Fibroblast of skin of scalp (primary cell): ENCODE measurements at regions not wholly inside any gene's neighbourhood (a gene's known extent, or its start where the extent isn't known, plus 50 kb on each side); places are given as distances from the start of the nearest gene placed in this dataset.

Source experiments
- DNase-seq: peaks from one replicate; pipeline ENCODE4 v3.0.0-alpha.2; 2013

DNA sequence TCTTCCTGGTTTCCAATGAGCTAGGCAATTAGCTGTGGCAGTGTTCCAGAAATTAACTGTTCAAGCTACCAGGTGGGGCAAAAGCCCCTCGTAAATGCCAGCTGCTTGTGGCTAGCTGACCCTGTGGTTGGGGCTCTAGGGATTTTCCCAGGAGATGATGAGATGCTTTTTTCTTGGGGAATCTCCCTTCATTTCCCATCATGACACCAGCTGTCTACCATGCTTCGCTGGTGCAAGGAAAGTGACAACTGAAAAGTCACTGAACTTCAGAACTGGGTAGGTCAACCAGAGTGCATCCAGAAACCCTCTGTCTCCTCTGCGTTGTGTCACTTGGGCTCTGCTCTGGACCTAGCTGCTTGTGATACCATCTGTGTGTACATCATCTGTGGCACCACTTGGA is 386.5 kb upstream of the DCC start:
- no peak for DNase-seq

DNA sequence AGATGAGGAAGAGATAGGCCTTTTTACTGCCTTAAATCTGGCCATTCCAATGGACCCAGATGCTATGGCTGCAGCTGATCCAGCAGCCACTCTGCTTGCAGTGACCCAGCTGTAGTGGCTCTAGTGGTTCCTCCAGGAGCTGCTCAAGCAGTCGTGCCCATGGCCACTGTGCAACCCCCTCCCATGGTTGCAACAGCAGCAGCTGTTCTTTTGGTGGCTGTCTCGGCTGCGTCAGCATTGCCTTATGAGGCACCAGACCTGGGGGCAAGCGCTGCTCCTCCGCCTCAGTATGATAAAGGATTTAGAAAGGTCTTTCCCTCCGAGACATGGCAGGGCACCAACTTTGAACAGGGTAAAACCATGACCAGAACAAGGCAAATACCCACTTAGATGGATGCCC is 384.9 kb upstream of the DCC start:
- DNase-seq: no peak

DNA sequence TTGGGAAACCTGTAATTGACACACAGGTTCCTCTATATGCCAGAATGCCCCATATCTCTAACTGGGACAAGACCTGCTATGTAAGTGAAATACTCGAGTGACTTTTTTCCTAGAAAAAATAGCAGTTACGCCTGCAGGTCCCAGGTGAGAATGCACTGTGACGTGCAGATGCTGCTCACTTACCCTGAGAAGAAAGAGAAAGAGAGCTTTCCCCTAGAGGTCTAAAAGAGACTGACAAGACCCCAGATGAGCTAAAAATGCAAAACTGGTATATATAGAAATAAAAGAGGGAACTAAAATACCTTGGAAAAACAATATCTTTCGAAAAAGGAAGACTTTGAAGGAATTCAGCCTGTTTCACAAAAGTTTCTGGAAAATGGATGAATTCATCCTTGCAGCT is 383.0 kb upstream of the DCC start:
- DNase-seq: no peak

- no peak for DNase-seq
Measured at GRCh38 chr18:51980101-51980500, 359.9 kb upstream of the DCC start.

DNA sequence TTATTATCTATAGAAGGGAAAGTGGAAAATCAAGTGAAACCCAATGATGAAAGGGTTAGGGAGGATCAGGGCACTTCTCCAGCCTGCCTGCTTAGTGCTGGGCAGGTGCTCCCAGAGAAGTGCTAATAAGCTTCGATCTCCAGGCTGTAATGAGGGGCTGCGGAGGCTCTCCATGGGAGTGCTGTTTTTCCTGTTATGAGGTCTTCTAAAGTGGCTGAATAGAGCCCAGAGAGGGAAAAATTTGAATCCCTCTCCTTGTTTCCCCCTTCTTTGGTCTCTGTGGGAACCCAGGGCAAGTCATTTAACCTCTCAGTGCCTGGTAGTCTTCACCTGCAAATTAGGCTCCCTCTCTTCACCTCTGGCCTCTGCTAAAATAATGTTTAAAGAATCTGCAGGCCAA is 351.7 kb upstream of the DCC start:
- DNase-seq: no peak

DNA sequence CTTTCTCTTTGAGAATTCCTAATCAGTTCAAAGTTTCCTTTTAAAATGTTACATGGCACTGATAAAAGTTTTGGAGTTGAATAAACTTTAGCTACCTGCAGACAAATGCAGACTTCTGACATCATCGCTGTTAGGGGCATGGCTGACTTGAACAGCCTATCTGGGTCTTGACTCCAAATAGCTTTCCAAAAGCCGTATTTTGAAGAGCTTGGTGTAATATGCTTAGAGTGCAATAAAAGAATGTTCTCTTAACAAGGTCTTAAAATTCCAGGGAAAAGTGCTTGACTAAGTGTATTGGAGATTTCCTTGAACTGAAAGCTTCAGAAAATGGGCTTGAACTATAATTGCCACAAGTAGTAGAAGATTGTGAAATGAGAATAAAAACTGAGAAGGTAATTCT is 342.9 kb upstream of the DCC start:
- no peak for DNase-seq

DNA sequence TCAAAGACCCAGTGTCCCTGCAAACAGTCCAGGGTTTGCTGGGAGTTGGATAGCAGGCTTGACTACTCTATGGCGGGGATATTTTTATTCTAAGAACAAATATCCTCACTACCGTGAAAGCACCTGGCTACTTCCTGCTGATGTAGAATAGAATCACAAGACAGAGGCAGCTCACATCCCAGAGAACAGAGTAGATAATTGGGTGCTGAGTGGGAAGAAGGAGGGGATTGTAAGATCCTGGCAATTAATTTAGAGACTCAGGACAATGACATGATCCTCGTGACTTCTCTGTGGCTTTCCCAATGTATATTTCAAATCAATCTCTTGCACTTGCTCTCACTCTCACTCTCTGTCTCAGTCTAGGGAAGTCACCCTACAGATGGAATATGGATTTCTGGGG is 341.9 kb upstream of the DCC start:
- no peak for DNase-seq

DNA sequence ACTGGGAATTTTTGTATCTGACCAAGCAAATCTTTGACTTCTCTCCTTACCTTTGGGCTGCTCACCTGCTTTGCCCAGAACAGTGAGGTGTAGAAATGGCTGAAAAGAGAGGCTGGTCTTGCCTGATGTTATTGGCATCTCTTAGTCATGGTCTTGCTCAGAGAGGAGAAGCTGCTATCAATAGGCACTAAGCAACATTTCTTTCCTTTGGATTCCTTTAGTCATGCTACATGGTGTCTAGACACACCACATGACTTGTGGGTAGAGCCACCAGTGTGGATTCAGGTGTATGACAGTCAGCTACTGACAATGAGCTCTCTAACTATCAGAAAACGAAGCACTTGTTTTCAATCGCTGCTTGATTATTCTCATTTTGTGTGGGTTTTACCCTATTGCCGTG is 341.3 kb upstream of the DCC start:
- no peak for DNase-seq

- no peak for DNase-seq
Measured at GRCh38 chr18:51999351-51999750, 340.6 kb upstream of the DCC start.

- DNase-seq: no peak
Measured at GRCh38 chr18:52000435-52000834, 339.6 kb upstream of the DCC start.

GRCh38 chr18:52001106-52001505 is 338.9 kb upstream of the DCC start:
- DNase-seq: no peak

DNA sequence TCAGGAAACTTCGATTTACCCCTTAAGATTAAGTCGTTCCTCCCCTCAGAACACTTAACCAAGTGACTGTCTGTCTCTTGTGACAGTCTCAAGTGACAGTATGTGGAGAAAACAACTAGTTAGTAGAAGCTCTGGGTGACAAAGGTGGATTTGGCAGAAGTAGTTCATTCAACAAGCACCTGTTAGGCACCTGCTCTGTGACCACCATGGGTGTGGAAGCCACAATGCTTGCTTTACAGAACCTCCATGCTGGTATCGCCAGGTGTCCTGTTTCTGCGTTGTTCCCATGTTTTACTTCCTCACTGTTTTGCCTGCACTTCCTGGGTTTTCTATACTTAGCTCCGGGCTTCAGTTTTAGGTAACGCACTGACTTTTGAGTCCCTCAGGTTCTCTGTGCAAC is 337.4 kb upstream of the DCC start:
- no peak for DNase-seq

DNA sequence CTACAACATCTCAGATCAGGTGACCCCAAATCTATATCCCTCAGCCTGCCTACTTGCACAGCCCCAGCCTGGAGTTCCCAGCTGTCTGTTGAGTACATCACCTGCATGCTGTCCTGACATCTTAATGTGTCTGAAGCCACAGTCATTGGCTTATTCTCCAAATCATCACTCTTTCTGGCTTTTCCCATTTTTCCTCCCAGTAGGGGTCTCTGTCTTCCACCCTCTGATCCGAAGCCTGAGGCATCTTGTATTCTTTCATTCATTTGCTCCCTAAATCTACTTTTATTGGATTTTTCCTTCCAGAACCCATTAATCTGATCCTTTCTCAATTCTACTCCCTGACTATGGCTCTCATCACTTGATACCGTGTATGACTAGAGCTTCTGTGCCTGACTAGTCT is 332.9 kb upstream of the DCC start:
- no peak for DNase-seq

GRCh38 chr18:52008330-52008729 is 331.7 kb upstream of the DCC start:
- DNase-seq: no peak

GRCh38 chr18:52008736-52009135 is 331.3 kb upstream of the DCC start:
- no peak for DNase-seq

DNA sequence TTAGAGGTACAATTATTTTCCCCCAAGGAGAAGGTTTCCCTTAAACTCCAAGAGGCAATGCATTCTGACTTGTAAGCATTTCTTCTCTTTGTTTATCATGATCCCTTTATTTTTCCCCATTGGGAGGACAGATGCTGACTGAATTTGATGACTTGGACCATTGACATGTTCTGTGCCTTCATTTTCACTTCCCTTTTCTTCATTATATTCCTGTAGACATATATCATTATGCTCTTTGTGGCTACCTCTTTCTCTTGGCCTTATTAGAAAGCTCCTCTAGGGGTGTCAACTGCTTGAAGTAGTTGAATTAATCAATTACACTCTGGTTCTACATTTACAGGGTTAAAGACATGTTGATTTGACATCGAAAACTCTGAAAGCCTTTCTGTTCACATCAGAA is 330.0 kb upstream of the DCC start:
- DNase-seq: no peak

DNA sequence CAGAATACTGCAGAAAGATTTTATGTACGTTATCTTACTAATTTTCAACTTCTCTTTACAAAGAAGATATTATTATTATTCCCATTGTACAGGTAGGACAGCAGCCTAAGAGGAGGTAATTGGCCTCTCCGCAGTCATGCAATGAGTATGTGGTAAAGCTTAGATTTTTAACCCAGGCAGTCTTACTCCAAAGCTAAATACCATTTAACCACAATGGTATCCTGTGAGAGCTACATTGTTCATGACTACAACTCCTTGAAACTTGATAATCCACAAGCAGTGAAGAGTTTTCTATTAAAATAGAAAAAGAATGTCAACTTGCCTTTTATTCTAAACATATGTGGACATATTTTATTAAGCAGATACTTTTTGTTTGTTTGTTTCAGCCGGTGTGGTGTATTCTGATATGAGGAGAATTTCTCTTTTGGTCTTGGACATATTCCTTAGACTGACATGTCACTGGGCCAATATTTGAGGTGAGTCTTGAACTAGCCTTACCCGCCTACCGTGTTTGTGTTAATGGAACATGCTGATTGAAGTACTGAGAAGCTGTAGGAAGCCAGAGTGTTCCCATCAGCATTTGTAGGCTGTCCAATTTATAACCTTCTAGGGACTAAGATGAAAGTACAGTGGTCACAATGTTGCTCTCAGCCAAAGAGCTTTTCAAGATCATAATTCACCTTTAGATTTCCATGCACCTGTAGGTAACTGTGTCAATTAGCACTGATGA is 293.9 kb upstream of the DCC start:
- no peak for DNase-seq

DNA sequence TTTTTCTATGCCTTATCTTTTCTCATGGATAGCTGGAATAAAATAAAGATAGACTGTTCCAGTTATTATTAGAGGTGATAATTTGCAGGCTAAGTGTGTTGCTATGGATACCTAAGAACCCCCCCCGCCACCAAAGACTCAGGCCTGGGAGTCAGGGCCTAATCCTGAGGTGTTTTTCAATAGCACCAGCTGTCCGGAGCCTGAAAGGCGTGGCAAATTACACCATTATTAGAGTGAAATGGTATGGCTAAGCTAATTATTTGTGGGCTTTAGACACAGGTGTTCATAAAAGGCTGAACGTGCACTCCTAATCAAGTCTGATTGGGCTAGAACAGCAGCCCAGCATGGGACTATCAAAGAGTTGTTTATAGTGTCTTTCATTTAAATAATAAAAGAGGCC is 293.2 kb upstream of the DCC start:
- no peak for DNase-seq

- DNase-seq: peak; percentile 14
Measured at GRCh38 chr18:52054324-52054723, 285.7 kb upstream of the DCC start.

- DNase-seq: no peak
Measured at GRCh38 chr18:52060607-52061304, 279.2 kb upstream of the DCC start.

DNA sequence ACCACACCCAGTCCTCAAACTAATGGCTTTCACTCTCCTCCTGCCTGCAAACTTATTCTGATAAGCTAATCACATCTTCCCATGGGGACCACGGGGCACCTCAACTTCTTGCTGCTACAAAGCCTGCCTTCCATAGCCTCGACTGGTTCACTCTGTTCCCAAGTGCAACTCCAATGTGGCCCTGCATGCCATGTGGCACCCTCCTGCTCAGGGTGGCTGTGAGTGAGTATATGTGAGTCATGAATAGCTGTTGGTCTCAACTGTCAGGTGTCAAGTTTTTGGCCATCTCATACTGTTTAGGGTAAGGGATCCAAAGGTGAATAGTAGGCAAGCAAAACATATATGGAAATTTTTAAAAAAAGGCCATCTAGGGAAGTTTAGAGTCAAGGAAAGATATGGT is 276.1 kb upstream of the DCC start:
- DNase-seq: no peak

DNA sequence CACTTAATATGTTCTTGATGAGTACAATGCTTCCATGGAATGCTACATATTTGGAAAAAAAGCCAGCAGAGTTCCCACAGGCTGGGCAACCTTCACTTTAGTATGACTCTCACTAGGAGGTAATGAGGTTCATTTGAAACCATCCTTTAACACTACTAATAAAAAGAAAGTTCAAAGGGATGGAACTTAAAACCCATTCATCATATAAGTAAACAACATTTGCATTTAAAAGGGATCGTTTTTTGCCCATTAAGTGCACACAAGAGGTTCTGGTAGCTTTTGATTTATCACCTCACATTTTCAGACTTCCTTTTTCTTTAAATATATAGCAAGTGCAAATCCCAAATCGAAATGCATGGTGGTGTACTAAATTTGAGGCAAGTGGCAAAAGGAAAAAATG is 270.8 kb upstream of the DCC start:
- no peak for DNase-seq

DNA sequence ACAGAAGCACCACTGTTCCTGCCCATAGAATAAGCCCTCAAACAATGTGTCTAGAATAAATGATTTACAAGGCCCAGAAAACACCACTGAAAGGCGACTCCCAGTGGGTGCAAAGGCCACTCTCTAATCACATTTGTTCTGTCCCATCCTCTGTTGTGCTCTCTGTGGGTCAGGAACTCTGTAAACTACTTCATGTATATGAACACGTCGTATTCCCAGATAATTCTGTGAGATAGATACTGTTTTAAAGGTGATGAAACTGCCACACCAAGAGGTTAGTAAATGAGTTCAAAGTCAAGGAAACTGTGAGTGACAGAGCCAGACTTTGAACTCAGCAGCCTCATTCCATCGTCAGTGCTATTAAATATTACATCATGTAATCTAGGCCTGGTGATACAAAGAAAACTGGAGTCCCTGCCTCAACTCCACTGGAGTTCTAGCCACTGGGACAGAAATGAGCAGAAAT is 269.7 kb upstream of the DCC start:
- DNase-seq: no peak

DNA sequence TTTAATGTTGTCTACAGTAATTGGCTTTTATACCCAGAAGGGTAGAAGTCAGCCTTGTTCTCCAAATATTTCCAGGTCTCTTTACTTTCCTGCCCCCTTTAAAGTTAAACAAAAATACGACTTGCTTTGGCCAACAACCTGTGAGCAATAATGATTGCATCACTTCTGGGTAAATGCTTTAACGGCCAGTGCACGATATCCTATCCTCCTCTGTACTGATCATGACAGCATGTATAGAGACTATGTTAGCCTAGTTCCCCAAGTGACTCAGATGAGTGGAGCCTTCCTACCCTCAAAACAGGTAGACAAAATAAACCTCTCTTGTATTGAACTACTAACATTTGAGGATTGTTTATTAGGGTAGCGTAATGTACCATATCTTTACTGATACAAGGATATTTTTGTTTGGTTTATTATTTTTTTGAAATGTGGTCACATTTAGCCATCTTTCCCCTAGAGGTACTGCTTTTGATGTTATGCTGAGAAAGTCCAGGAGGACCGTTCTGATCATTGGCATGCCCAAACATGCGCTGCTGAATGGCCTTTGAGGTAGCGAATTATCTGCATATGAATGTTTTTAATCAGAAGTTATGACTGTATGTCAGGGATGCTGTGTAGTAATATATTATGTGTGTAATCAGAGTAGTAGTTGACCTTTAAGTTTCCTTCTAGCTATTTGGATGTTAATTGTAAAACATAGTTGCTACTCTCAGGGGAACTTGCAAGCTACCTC is 262.6 kb upstream of the DCC start:
- no peak for DNase-seq
